ENCODE measurements at regions not wholly inside any gene's neighbourhood (a gene's known extent, or its start where the extent isn't known, plus 50 kb on each side); places are given as distances from the start of the nearest gene placed in this dataset.

DNA sequence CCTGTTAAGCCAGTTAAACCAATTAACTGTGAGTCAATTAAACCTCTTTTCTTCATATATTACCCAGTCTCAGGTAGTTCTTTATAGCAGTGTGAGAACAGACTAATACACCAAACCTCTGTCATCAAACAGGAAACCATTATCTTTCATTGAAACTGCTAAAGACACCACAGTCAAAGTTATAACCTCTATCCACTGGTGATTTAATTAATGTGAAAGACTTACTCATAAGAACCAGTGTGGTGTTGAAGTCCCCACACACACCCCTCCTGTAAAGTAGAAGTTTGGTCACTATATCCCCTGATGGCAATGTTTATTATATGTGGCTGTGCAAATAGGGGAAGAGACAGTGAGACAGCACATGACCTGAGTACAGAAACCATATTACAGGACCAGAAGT, 228.1 kb downstream of the NEBL start:
- TF ChIP-seq, protein P1, sequence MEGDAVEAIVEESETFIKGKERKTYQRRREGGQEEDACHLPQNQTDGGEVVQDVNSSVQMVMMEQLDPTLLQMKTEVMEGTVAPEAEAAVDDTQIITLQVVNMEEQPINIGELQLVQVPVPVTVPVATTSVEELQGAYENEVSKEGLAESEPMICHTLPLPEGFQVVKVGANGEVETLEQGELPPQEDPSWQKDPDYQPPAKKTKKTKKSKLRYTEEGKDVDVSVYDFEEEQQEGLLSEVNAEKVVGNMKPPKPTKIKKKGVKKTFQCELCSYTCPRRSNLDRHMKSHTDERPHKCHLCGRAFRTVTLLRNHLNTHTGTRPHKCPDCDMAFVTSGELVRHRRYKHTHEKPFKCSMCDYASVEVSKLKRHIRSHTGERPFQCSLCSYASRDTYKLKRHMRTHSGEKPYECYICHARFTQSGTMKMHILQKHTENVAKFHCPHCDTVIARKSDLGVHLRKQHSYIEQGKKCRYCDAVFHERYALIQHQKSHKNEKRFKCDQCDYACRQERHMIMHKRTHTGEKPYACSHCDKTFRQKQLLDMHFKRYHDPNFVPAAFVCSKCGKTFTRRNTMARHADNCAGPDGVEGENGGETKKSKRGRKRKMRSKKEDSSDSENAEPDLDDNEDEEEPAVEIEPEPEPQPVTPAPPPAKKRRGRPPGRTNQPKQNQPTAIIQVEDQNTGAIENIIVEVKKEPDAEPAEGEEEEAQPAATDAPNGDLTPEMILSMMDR (IDR thresholded peaks at IDR 0.05; ENCODE audit: low read depth, low read length, missing input control): no peak
- no peak for TF ChIP-seq RAD21 (IDR thresholded peaks at IDR 0.05)
- TF ChIP-seq HNF4G (IDR thresholded peaks at IDR 0.05): no peak
- no peak for TF ChIP-seq TAF1 (conservative IDR thresholded peaks at IDR 0.05)
- TF ChIP-seq SP1 (IDR thresholded peaks at IDR 0.05): no peak
- no peak for TF ChIP-seq JUND (IDR thresholded peaks at IDR 0.05)
- no peak for TF ChIP-seq ATF3 (IDR thresholded peaks at IDR 0.05)
- no peak for TF ChIP-seq FOXA1 (IDR thresholded peaks at IDR 0.05)
- no peak for TF ChIP-seq MAX (IDR thresholded peaks at IDR 0.05)
- TF ChIP-seq, protein P2, sequence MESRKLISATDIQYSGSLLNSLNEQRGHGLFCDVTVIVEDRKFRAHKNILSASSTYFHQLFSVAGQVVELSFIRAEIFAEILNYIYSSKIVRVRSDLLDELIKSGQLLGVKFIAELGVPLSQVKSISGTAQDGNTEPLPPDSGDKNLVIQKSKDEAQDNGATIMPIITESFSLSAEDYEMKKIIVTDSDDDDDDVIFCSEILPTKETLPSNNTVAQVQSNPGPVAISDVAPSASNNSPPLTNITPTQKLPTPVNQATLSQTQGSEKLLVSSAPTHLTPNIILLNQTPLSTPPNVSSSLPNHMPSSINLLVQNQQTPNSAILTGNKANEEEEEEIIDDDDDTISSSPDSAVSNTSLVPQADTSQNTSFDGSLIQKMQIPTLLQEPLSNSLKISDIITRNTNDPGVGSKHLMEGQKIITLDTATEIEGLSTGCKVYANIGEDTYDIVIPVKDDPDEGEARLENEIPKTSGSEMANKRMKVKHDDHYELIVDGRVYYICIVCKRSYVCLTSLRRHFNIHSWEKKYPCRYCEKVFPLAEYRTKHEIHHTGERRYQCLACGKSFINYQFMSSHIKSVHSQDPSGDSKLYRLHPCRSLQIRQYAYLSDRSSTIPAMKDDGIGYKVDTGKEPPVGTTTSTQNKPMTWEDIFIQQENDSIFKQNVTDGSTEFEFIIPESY (IDR thresholded peaks at IDR 0.05): no peak
- no peak for TF ChIP-seq YY1 (IDR thresholded peaks at IDR 0.05)
- TF ChIP-seq GABPA (IDR thresholded peaks at IDR 0.05 in 1 of 2, conservative IDR thresholded peaks at IDR 0.05 in 1 of 2): no peak

Data from liver (tissue), 3 donors.